ENCODE measurements at regions not wholly inside any gene's neighbourhood (a gene's known extent, or its start where the extent isn't known, plus 50 kb on each side); places are given as distances from the start of the nearest gene placed in this dataset.

DNA sequence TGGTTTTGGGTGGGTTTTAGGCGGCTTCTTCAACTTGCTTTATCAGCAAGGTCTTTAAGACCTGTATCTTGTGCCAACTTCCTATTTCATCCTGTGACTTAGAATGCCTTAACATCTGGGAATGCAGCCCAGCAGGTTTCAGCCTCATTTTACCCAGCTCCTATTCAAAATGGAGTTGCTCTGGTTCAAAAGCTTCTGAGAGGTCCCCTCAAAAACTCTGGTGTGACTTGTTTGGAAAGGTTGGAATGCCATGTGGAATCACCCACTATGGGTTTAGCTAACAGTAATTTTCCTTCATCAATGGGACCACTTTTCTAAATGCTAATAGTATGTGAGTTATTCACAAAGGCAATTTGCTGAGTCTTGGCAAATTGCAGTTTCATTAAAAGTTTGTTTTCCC lies 509.4 kb upstream of the SMIM21 start:
- H3K4me3 ChIP-seq (ENCODE audit: insufficient read depth, low read depth, low read length): no peak overlapping the region
- no peaks in the 10 kb centered on the region; the same call in 1 of the 2 replicates for H3K36me3 ChIP-seq (replicated peaks; ENCODE audit: control insufficient read depth, insufficient read depth, low read length)
- H3K27me3 ChIP-seq (ENCODE audit: control insufficient read depth, insufficient read depth, low read length): no peaks in the 10 kb centered on the region
- no peak for DNase-seq

DNA sequence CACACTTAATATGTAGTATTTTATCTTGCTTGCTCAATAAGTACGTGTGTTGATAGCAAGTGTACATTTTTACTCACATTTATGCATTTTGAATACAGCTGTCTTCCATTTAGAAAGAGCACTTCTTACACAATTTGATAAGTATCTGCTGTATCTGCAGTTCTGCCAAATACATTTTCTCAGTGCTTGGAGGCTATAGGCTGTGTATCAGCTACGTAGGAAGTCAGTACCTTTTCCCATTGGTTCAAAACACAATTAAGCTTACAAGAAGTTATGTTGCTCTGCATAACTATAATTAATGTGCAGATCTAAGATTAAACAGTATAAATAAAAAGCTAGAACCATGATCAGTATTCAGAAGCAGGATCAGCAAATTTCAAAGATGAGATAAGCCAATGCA lies 503.6 kb upstream of the SMIM21 start:
- no peak for DNase-seq
- H3K4me3 ChIP-seq (ENCODE audit: insufficient read depth, low read depth, low read length): no peak overlapping the region
- no peaks in the 10 kb centered on the region for H3K27me3 ChIP-seq (ENCODE audit: control insufficient read depth, insufficient read depth, low read length)
- no peaks in the 10 kb centered on the region for H3K36me3 ChIP-seq (replicated peaks; ENCODE audit: control insufficient read depth, insufficient read depth, low read length)

DNA sequence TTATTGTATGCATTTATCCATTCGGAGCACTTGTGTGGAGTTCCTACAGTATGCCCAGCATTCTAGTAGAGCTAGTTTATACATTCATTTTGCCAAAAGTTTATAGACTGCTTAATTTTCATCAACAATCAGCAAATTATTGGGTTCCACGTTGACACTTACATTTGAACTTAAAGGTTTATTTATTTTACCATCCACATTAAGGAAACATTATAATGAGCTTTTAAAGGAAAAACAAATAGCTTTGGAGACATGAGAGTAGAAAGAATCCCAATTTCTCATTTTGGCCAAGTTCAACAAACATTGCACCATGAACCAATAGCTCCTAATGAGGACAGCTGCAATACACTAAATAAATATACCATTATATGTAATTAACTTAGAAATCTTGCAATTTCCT lies 501.2 kb upstream of the SMIM21 start:
- Histone ChIP-seq H3K4me3 (ENCODE audit: insufficient read depth, low read depth, low read length) (no peak overlapping the region), H3K27me3 (ENCODE audit: control insufficient read depth, insufficient read depth, low read length) (no peaks in the 10 kb centered on the region), H3K36me3 (replicated peaks; ENCODE audit: control insufficient read depth, insufficient read depth, low read length) (no peaks in the 10 kb centered on the region)
- no peak for DNase-seq

DNA sequence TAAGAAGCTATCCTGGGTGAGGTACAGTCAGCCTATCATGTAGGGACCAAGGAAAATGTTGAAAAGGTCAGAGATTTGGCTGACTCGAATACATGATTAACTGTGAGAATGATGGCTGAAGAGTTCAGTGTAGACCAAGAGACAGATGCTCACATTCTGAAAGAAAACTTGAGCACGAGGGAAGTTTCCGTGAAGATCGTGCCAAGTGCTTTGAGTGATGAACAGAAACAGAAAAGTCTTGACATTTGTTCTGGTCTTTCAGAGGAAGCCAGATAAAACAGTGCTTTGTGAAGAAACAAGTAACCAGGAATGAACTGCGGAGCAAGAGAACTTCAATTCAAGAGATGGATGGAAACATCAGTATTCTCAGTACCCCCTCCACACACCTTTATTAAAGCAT lies 500.3 kb upstream of the SMIM21 start:
- Histone ChIP-seq H3K4me3 (ENCODE audit: insufficient read depth, low read depth, low read length) (no peak overlapping the region), H3K27me3 (ENCODE audit: control insufficient read depth, insufficient read depth, low read length) (no peaks in the 10 kb centered on the region), H3K36me3 (replicated peaks; ENCODE audit: control insufficient read depth, insufficient read depth, low read length) (no peaks in the 10 kb centered on the region)
- DNase-seq: no peak

DNA sequence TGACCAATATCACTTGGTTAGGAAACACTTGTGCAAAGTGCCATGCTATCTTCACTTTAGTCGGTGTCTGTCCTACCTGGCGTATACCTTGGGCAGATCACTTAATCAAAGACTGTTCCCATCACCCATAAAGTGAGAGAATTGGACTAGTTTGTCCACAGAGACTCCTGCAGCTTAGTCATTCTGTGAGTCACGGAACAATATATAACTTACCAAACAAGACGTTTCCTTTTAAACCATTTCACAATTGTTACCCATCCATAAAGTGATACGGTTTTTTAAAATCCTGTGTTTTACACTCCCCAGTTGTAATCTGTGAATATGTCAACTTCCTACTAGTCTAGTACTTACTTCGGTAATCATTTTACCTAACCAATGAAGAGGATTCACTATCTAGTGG lies 499.3 kb upstream of the SMIM21 start:
- no peak for DNase-seq
- Histone ChIP-seq H3K36me3 (replicated peaks; ENCODE audit: control insufficient read depth, insufficient read depth, low read length) (no peaks in the 10 kb centered on the region), H3K4me3 (ENCODE audit: insufficient read depth, low read depth, low read length) (no peak overlapping the region), H3K27me3 (ENCODE audit: control insufficient read depth, insufficient read depth, low read length) (no peaks in the 10 kb centered on the region)

DNA sequence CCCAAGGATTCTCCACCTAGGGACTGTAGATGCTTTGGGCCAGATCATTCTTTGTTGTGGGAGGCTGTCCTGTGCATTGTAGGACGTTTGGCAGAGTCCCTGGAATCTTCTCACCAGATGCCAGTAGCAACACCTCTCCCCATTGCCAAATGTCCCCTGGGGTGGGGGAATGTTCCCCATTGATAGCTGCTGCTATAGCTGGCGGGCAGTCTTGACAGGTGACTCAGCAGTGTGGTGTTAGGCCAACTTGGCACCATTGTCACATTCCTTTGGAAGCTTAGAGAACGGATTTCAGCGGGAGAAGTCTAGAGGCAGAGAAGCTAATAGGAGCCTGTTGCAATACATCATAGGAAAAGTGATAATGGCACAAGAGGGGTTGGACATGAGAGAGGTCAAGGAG lies 495.7 kb upstream of the SMIM21 start:
- no peak for DNase-seq
- H3K27me3 ChIP-seq (ENCODE audit: control insufficient read depth, insufficient read depth, low read length): no peaks in the 10 kb centered on the region
- H3K36me3 ChIP-seq (replicated peaks; ENCODE audit: control insufficient read depth, insufficient read depth, low read length): no peaks in the 10 kb centered on the region
- H3K4me3 ChIP-seq (ENCODE audit: insufficient read depth, low read depth, low read length): no peak overlapping the region

DNA sequence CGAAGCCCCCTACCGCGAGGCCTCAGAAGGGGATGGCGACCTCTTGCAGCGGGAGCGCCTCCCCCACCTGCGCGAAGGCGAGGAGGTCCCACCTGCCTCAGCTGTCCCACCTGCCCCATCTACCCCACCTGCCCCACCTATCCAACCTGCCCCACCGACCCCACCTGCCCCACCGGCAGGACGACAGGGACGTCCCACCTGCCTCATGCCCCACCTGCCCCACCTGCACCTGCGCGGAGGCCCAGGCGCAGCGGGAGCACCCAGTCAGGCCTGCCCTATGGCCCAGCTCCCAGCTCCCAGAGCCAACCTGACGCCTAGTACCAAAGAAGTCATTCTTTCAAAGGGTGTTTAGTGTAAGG lies 489.1 kb upstream of the SMIM21 start:
- Histone ChIP-seq H3K4me3 (ENCODE audit: insufficient read depth, low read depth, low read length) (peak overlapping the region; percentile 53), H3K36me3 (replicated peaks; ENCODE audit: control insufficient read depth, insufficient read depth, low read length) (no peaks in the 10 kb centered on the region), H3K27me3 (ENCODE audit: control insufficient read depth, insufficient read depth, low read length) (peaks cover 17% of the 10 kb centered on the region)
- no peak for DNase-seq

DNA sequence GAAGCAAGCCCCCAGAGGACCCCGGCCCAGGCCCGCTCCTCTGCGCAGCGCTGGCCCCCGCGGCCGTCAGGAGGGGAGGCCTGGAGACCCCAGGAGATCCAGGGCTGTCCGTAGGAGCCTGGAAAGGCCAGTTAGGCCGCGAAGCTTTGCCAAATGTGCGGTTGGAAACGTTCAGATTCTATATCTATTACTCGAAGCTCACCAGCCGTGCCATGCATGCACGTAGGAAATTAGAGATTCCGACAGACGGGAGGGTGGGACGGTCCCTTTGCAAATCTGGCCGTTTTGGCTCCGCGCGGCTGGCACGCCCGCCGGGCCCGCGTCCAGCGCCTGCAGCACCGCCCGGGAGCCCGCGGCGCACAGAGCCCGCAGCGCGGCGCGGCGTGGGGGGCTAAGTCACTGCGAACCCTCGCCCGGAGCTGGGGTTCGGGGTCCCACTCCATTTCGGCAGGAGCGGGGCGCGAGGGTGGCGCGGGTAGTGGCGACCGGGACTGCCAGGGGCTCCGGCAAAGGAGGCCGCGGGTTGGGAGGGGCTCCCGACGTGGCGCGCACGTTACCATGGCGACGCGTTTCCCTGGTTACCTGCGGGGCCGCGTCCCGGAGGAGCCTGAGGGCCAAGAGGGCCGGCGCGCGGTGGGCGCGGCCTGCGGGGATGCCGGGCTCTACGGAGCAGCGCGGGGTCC lies 488.6 kb upstream of the SMIM21 start:
- peak; percentile 98 for DNase-seq
- peaks cover 17% of the 10 kb centered on the region for H3K27me3 ChIP-seq (ENCODE audit: control insufficient read depth, insufficient read depth, low read length)
- peak overlapping the region; percentile 53 for H3K4me3 ChIP-seq (ENCODE audit: insufficient read depth, low read depth, low read length)
- no peaks in the 10 kb centered on the region for H3K36me3 ChIP-seq (replicated peaks; ENCODE audit: control insufficient read depth, insufficient read depth, low read length)

DNA sequence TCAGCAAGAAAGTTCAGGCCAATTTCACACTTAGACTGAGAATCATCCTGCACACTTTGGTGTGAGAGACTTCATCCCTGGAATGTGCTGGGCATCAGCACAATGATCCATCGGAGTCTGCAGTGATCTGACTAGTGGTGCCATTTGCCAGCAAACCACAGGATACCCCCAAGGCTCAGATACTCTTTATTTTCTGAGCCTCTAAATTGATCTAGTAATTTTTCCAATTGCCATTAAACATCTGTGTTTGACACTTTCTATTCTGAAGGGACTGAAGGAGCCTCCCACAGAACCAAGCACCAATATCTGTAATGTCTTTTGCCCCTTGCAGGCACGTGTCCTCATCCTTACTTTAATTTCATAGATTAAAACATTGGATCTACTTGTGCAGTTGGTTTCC lies 485.3 kb upstream of the SMIM21 start:
- no peak overlapping the region for H3K4me3 ChIP-seq (ENCODE audit: insufficient read depth, low read depth, low read length)
- H3K27me3 ChIP-seq (ENCODE audit: control insufficient read depth, insufficient read depth, low read length): peaks cover 17% of the 10 kb centered on the region
- no peak for DNase-seq
- H3K36me3 ChIP-seq (replicated peaks; ENCODE audit: control insufficient read depth, insufficient read depth, low read length): no peaks in the 10 kb centered on the region

DNA sequence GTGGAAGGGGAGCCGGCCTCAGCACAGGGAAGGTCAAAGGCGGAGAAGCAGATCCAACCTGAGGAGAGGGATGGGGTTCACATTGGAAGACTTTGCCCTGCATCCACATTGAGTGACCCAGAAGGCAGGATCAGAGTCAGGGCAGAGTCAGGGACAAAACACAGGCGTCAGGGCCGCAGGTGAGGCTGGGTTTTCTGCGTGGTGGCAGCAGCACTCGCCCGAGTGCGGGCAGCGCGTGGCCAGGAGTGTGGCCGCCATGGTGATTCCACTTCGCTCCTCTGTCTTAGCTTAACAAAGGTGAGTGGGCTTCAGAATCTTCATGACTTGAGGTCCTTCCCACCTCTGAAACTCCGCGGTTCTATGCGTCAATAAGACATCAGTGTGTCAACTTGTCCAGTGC lies 476.9 kb upstream of the SMIM21 start:
- no peak for DNase-seq
- H3K36me3 ChIP-seq (replicated peaks; ENCODE audit: control insufficient read depth, insufficient read depth, low read length): no peaks in the 10 kb centered on the region
- no peaks in the 10 kb centered on the region for H3K27me3 ChIP-seq (ENCODE audit: control insufficient read depth, insufficient read depth, low read length)
- no peak overlapping the region for H3K4me3 ChIP-seq (ENCODE audit: insufficient read depth, low read depth, low read length)

DNA sequence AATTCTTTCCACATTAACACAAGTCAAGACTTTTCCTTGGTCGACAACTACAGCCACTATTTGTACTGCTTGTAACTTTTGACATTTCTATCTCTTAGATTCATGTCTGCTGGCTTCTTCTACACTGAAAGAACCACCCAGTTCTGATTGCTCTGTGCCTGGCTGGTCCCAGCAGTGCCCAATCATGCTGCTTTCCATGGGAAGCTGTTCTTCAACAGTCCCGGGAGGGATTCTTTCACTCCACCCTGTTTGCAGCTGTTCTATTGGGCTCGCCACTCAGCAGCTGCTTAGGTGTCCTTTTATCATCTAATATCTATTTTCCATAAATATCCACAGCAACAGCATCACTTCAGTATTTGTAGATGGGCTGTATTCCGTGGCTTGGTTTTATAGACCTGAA lies 471.1 kb upstream of the SMIM21 start:
- no peak overlapping the region for H3K4me3 ChIP-seq (ENCODE audit: insufficient read depth, low read depth, low read length)
- DNase-seq: no peak
- no peaks in the 10 kb centered on the region for H3K27me3 ChIP-seq (ENCODE audit: control insufficient read depth, insufficient read depth, low read length)
- no peaks in the 10 kb centered on the region for H3K36me3 ChIP-seq (replicated peaks; ENCODE audit: control insufficient read depth, insufficient read depth, low read length)

DNA sequence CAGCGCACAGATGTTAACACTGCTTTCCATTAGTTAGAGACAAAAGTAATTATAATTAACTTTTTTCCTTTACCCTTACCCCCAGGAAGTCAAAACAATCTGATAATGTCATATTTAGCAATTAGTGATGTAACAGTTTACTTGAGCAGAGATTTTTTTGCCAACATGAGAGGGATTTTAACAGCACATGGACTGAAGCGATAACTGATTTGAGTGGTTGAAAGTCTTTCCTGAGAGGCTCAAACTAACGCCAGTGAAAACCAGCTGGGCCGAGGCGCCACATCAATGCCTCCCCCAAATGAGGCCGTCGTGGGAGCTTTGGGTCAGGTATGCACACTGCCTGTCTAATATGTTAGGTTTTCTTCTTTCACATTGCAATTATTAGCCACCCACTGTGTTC lies 469.9 kb upstream of the SMIM21 start:
- Histone ChIP-seq H3K27me3 (ENCODE audit: control insufficient read depth, insufficient read depth, low read length) (no peaks in the 10 kb centered on the region), H3K4me3 (ENCODE audit: insufficient read depth, low read depth, low read length) (no peak overlapping the region), H3K36me3 (replicated peaks; ENCODE audit: control insufficient read depth, insufficient read depth, low read length) (no peaks in the 10 kb centered on the region)
- no peak for DNase-seq

DNA sequence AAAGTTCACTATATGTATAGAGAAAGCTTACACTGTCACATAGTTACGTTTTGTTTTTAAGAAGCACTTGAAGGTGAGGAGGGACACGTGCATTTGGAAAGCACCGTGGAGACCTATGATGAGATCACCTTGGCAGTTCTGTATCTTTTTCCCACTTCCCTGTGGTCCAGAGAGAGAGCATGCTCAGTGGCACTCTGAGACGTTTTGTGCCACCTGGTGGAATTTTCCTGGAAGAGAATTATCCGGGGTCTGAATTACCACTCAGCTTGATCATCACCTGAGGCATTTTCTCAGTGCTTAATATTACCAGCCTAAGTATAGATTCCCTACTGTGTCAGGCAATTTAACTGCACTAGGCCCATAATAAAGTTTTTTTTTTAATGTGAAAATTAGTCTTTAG lies 469.4 kb upstream of the SMIM21 start:
- H3K4me3 ChIP-seq (ENCODE audit: insufficient read depth, low read depth, low read length): no peak overlapping the region
- peak; percentile 53 for DNase-seq
- H3K36me3 ChIP-seq (replicated peaks; ENCODE audit: control insufficient read depth, insufficient read depth, low read length): no peaks in the 10 kb centered on the region
- no peaks in the 10 kb centered on the region for H3K27me3 ChIP-seq (ENCODE audit: control insufficient read depth, insufficient read depth, low read length)

DNA sequence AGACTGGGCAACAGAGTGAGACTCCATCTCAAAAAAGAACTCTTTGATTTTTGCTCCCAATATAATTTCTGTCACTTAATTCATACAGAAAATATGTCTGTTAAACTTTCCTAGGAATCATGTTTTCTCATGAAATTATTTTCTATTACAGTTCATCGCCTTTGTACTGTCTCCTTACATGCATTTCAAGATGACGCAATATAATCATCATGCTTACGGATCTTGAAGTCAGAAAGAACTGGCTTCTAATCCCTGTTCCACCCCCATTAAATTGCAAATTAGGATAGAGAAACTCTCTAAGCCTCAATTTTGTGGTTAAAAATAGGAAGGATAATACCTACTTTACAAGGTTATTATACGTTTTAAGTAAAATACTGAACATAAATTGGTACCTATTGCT lies 467.6 kb upstream of the SMIM21 start:
- Histone ChIP-seq H3K36me3 (replicated peaks; ENCODE audit: control insufficient read depth, insufficient read depth, low read length) (no peaks in the 10 kb centered on the region), H3K4me3 (ENCODE audit: insufficient read depth, low read depth, low read length) (no peak overlapping the region), H3K27me3 (ENCODE audit: control insufficient read depth, insufficient read depth, low read length) (no peaks in the 10 kb centered on the region)
- no peak for DNase-seq

DNA sequence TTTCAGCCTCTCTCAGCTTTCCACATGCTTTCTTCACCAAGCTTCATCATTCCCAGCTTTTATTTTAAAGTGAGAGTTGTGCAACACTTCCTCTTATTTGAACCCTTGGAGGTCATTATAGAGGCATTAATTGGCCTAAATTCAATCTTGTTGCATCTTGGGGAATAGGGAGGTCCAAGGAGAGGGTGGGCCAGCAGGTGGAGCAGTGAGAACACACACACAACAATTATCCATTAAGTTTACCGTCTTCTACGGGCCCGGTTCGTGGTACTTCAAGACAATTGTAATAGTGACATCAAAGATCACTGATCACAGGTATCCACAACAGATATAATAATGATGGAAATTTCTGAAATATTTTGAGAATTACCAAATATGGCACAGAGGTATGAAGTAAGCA lies 457.2 kb upstream of the SMIM21 start:
- DNase-seq: no peak
- Histone ChIP-seq H3K27me3 (ENCODE audit: control insufficient read depth, insufficient read depth, low read length) (no peaks in the 10 kb centered on the region), H3K4me3 (ENCODE audit: insufficient read depth, low read depth, low read length) (no peak overlapping the region), H3K36me3 (replicated peaks; ENCODE audit: control insufficient read depth, insufficient read depth, low read length) (no peaks in the 10 kb centered on the region)

DNA sequence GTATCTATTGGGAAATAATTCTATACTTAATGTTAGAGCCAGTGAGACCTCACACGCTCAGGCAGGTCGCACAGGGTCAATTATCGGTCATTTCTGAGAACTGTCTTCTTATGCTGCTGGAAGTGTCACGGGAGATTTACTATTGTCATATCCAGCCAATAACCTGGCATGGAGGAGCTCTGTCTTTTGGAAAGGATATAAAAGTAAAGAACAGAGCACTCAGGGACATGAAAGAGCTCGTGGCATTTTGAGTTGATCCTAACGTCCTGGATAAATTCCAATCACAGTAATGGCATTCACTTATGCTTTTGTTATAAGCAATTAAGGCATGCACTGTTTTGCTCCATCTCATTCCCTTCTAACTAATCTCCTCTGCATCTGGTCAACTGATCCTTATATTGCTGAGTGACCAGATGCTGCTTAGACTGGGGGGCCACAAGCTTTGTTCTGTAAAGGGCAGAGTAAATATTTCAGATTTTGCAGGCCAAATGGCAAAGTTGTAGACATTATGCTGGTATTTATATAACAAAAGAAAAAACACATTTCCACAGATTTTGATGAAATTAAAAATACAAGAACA lies 453.5 kb upstream of the SMIM21 start:
- Histone ChIP-seq H3K4me3 (ENCODE audit: insufficient read depth, low read depth, low read length) (no peak overlapping the region), H3K36me3 (replicated peaks; ENCODE audit: control insufficient read depth, insufficient read depth, low read length) (no peaks in the 10 kb centered on the region), H3K27me3 (ENCODE audit: control insufficient read depth, insufficient read depth, low read length) (no peaks in the 10 kb centered on the region)
- DNase-seq: no peak
